Small intestine (tissue), 7 donors: ENCODE measurements at regions not wholly inside any gene's neighbourhood (a gene's known extent, or its start where the extent isn't known, plus 50 kb on each side); places are given as distances from the start of the nearest gene placed in this dataset.

ENCODE experiments used
- DNase-seq, 2 donors: peaks; one replicate each; pipeline versions ENCODE4 v3.0.0 to v3.0.0-alpha.2; 2013
- FAIRE-seq: peaks from 2 replicates; lab custom pipeline; 2012; peaks lifted over from hg19 to GRCh38; lab: Jason Lieb, UNC
- H3K27ac ChIP-seq, 3 donors: one replicate each; pipeline ENCODE4 v1.5.1; 2013; ENCODE audit warnings: low read length in 2 of 3, mild to moderate bottlenecking in 2 of 3, control low read depth in 1 of 3, inconsistent platforms in 1 of 3, low read depth in 1 of 3, moderate library complexity in 1 of 3
- H3K27me3 ChIP-seq, 3 donors: one replicate each; pipeline ENCODE4 v1.6.1; 2013; ENCODE audit warnings: low read length in 3 of 3, inconsistent platforms in 1 of 3; ENCODE audit not compliant: control insufficient read depth in 3 of 3, insufficient read depth in 3 of 3
- H3K36me3 ChIP-seq, 3 donors: one replicate each; pipeline ENCODE4 v1.6.1; 2013; ENCODE audit warnings: low read length in 3 of 3, inconsistent platforms in 1 of 3, low read depth in 1 of 3, mild to moderate bottlenecking in 1 of 3, moderate library complexity in 1 of 3; ENCODE audit not compliant: control insufficient read depth in 3 of 3, insufficient read depth in 2 of 3
- H3K4me1 ChIP-seq, 3 donors: one replicate each; pipeline ENCODE4 v1.6.1; 2013; ENCODE audit warnings: low read length in 2 of 3, inconsistent platforms in 1 of 3, low read depth in 1 of 3, mild to moderate bottlenecking in 1 of 3, moderate library complexity in 1 of 3; ENCODE audit not compliant: control insufficient read depth in 3 of 3, insufficient read depth in 2 of 3
- H3K4me3 ChIP-seq, 3 donors: one replicate each; pipeline ENCODE4 v1.5.1; 2013; ENCODE audit warnings: low read length in 3 of 3, control low read depth in 1 of 3, inconsistent platforms in 1 of 3, low read depth in 1 of 3, mild to moderate bottlenecking in 1 of 3, moderate library complexity in 1 of 3
- H3K9me3 ChIP-seq, 2 donors: one replicate each; pipeline ENCODE4 v1.6.1; 2013; ENCODE audit warnings: low read depth in 1 of 2, low read length in 1 of 2; ENCODE audit not compliant: control insufficient read depth in 2 of 2, insufficient read depth in 1 of 2
- WGBS, 3 donors: extraction: QIAGEN DNeasy Blood & Tissue Kit; methylation state at CpG; one replicate each; pipeline ENCODE4 v1.1.7; 2013; 5-methylcytosine and 5-hydroxymethylcytosine counted together
- donor health status: healthy with polysubstance abuse.
- donor health status: control.
- donor health status: control.
- donor health status: Bipolar disorder and iron deficiency.
- donor health status: healthy.

- 82 to 88% (median 85%) methylated on average over 3 of the region's 3 CpGs for WGBS, 3 donors
- no peaks in the 10 kb centered on the region for H3K9me3 ChIP-seq
- H3K27me3 ChIP-seq: no peaks in the 10 kb centered on the region
- no peaks in the 10 kb centered on the region for H3K4me1 ChIP-seq
- no peak overlapping the region for H3K27ac ChIP-seq
- DNase-seq: no peak
- H3K36me3 ChIP-seq: no peaks in the 10 kb centered on the region
- no peak overlapping the region for H3K4me3 ChIP-seq
- FAIRE-seq: no peak
Measured at GRCh38 chr3:180341516-180341915, 260.4 kb upstream of the TTC14 start.

GRCh38 chr3:180351601-180352000 lies 250.4 kb upstream of the TTC14 start:
- H3K27ac ChIP-seq: no peak overlapping the region
- no peaks in the 10 kb centered on the region for H3K9me3 ChIP-seq
- H3K36me3 ChIP-seq: no peaks in the 10 kb centered on the region
- DNase-seq: no peak
- 73 to 77% (median 75%) methylated on average over 3 of the region's 3 CpGs for WGBS, 3 donors
- H3K4me3 ChIP-seq: no peak overlapping the region
- no peak for FAIRE-seq
- H3K27me3 ChIP-seq: no peaks in the 10 kb centered on the region
- H3K4me1 ChIP-seq: no peaks in the 10 kb centered on the region

- Histone ChIP-seq H3K9me3 (no peaks in the 10 kb centered on the region), H3K4me3 (no peak overlapping the region), H3K27me3 (no peaks in the 10 kb centered on the region), H3K36me3 (no peaks in the 10 kb centered on the region), H3K4me1 (no peaks in the 10 kb centered on the region), H3K27ac (no peak overlapping the region)
- WGBS, 3 donors: 54 to 86% (median 70%) methylated on average over 1 of the region's 1 CpG
- DNase-seq: no peak
- no peak for FAIRE-seq
Measured at GRCh38 chr3:180352261-180352660, 249.7 kb upstream of the TTC14 start.

- Histone ChIP-seq H3K9me3 (no peaks in the 10 kb centered on the region), H3K4me3 (no peak overlapping the region), H3K27ac (no peak overlapping the region), H3K4me1 (no peaks in the 10 kb centered on the region), H3K36me3 (no peaks in the 10 kb centered on the region), H3K27me3 (no peaks in the 10 kb centered on the region)
- FAIRE-seq (no peak), DNase-seq (no peak)
- 70 to 77% (median 76%) methylated on average over 8 of the region's 8 CpGs for WGBS, 3 donors
Measured at GRCh38 chr3:180354214-180354613, 247.7 kb upstream of the TTC14 start.

- Histone ChIP-seq H3K9me3 (no peaks in the 10 kb centered on the region), H3K27ac (no peak overlapping the region), H3K27me3 (no peaks in the 10 kb centered on the region), H3K36me3 (no peaks in the 10 kb centered on the region), H3K4me3 (no peak overlapping the region), H3K4me1 (no peaks in the 10 kb centered on the region)
- no peak for DNase-seq
- FAIRE-seq: no peak
Measured at GRCh38 chr3:180358179-180358578, 243.8 kb upstream of the TTC14 start.

DNA sequence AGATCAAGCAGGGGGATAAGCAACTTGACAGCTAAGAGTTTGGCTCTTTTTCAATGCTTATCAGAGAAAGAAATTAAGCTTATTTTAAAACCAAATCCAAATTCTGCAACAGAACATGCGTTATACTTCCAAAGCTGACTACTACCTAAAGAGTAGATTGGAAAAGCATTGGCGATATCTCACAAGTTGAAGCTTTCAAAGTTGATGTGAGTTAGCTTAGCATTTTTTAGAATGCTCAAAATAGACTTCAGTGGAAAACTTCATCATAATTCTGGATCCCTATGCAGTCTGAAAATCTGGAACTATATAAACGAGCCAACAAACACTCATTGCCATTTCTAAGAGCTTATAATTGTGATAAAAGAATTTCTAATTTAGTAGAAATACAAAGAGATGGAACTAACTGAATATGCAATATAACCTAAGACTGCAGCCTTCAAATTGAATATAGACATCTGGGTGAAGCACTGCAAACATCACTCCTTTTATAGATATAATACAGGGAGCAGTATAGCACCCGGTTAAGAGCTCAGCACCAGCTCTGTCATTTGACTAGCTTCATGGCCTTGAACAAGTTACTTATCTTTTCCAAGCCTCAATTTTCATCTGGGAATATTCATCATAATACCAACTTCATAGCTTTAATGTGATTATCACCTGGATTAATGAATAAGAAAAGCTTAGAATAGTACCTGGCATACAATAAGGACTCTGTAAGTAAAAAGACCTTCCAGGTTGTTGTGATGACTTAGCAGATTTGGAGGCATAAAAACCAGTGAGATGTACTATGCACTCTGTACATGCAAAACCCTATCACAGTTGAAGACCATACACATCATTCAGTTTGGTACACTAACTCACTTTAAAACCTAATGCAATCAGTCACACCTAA lies 242.7 kb upstream of the TTC14 start:
- no peak for FAIRE-seq
- no peak overlapping the region for H3K27ac ChIP-seq

GRCh38 chr3:180359953-180360279 lies 242.0 kb upstream of the TTC14 start:
- no peak overlapping the region for H3K4me3 ChIP-seq
- H3K9me3 ChIP-seq: no peaks in the 10 kb centered on the region
- no peaks in the 10 kb centered on the region for H3K27me3 ChIP-seq
- WGBS, 3 donors: 6 to 35% (median 23%) methylated on average over 2 of the region's 2 CpGs
- FAIRE-seq (no peak), DNase-seq (no peak)
- H3K27ac ChIP-seq: no peak overlapping the region
- no peaks in the 10 kb centered on the region for H3K36me3 ChIP-seq
- no peaks in the 10 kb centered on the region for H3K4me1 ChIP-seq

More for the DNA sequence above, 242.7 kb upstream of the TTC14 start:
- no peaks in the 10 kb centered on the region for H3K4me1 ChIP-seq
- WGBS, 3 donors: 76 to 84% (median 77%) methylated on average over 4 of the region's 4 CpGs
- no peaks in the 10 kb centered on the region for H3K27me3 ChIP-seq
- H3K36me3 ChIP-seq: no peaks in the 10 kb centered on the region
- H3K4me3 ChIP-seq: no peak overlapping the region
- no peaks in the 10 kb centered on the region for H3K9me3 ChIP-seq
- DNase-seq: no peak

- no peak for DNase-seq
- Histone ChIP-seq H3K4me3 (no peak overlapping the region), H3K36me3 (no peaks in the 10 kb centered on the region), H3K4me1 (no peaks in the 10 kb centered on the region), H3K9me3 (peaks cover 0 to 7% of the 10 kb centered on the region in 2 donors), H3K27ac (no peak overlapping the region), H3K27me3 (no peaks in the 10 kb centered on the region)
- FAIRE-seq: no peak
Measured at GRCh38 chr3:180362081-180362480, 239.9 kb upstream of the TTC14 start.

GRCh38 chr3:180375831-180376230 lies 226.1 kb upstream of the TTC14 start:
- no peak overlapping the region for H3K4me3 ChIP-seq
- 72 to 75% (median 73%) methylated on average over 3 of the region's 3 CpGs for WGBS, 3 donors
- H3K36me3 ChIP-seq: no peaks in the 10 kb centered on the region
- no peaks in the 10 kb centered on the region for H3K4me1 ChIP-seq
- no peaks in the 10 kb centered on the region for H3K9me3 ChIP-seq
- DNase-seq: no peak
- H3K27me3 ChIP-seq: no peaks in the 10 kb centered on the region
- H3K27ac ChIP-seq: no peak overlapping the region
- FAIRE-seq: no peak
